ENCODE measurements at regions not wholly inside any gene's neighbourhood (a gene's known extent, or its start where the extent isn't known, plus 50 kb on each side); places are given as distances from the start of the nearest gene placed in this dataset.

- H3K4me3 ChIP-seq, result no peak overlapping the region
- intact Hi-C loops (cut with DNase I, micrococcal nuclease), result loop anchor here in 1 of 2 donors (10.0 kb wide), 1 partner anchor 184 kb away; the partner anchor contains the start of gene IGSF21
- H3K36me3 ChIP-seq (ENCODE audit: low read depth), result no peaks in the 10 kb centered on the region
- no peaks in the 10 kb centered on the region for H3K4me1 ChIP-seq (ENCODE audit: low read depth)
- H3K9me3 ChIP-seq, result no peaks in the 10 kb centered on the region
- no peak for TF ChIP-seq CTCF (IDR thresholded peaks at IDR 0.05)
- ATAC-seq (no peak), DNase-seq (no peak)
Measured at GRCh38 chr1:17920881-17921640, 165.9 kb downstream of the ACTL8 start.

DNA sequence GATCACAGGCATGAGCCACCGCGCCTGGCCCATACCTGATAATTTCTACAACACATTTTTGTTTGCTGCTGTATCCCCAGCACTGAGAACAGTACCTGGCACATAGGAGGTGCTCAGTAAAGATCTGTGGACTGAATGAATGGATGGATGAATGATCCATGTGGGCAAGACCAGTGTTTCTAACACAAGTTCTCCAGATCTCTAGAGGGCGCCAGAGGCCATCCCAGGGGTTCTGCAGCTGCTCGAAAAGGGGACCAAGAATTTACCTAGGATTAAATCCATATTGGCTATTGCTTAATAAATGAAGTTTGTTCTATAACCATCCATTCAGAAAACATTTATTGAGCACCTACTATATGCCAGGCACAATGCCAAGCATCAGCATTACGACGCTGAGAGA, 167.7 kb downstream of the ACTL8 start:
- DNase-seq (peak in 2 of 3 donors; percentile 57 to 76), ATAC-seq (peak; percentile 40)
- no peak overlapping the region for H3K4me3 ChIP-seq
- no peaks in the 10 kb centered on the region for H3K9me3 ChIP-seq
- no peaks in the 10 kb centered on the region for H3K4me1 ChIP-seq (ENCODE audit: low read depth)
- intact Hi-C loops (cut with DNase I, micrococcal nuclease), result loop anchor here in 1 of 2 donors (10.0 kb wide), 1 partner anchor 182 kb away; the partner anchor contains the start of gene IGSF21
- peak; percentile 16 for TF ChIP-seq CTCF (IDR thresholded peaks at IDR 0.05)
- H3K36me3 ChIP-seq (ENCODE audit: low read depth), result no peaks in the 10 kb centered on the region

GRCh38 chr1:17923666-17924065, 168.5 kb downstream of the ACTL8 start:
- ATAC-seq (no peak), DNase-seq (no peak)

GRCh38 chr1:17924578-17924977, 169.4 kb downstream of the ACTL8 start:
- ATAC-seq (no peak), DNase-seq (no peak)
- Histone ChIP-seq H3K4me3 (no peak overlapping the region), H3K4me1 (ENCODE audit: low read depth) (no peaks in the 10 kb centered on the region), H3K36me3 (ENCODE audit: low read depth) (no peaks in the 10 kb centered on the region), H3K9me3 (no peaks in the 10 kb centered on the region)
- intact Hi-C loops (cut with DNase I, micrococcal nuclease), result loop anchor here in 1 of 2 donors (10.0 kb wide), 1 partner anchor 180 kb away; the partner anchor contains the start of gene IGSF21
- TF ChIP-seq CTCF (IDR thresholded peaks at IDR 0.05), result no peak

More at GRCh38 chr1:17923666-17924065, 168.5 kb downstream of the ACTL8 start:
- TF ChIP-seq CTCF (IDR thresholded peaks at IDR 0.05), result no peak
- no peaks in the 10 kb centered on the region for H3K36me3 ChIP-seq (ENCODE audit: low read depth)
- no peaks in the 10 kb centered on the region for H3K4me1 ChIP-seq (ENCODE audit: low read depth)
- H3K9me3 ChIP-seq, result no peaks in the 10 kb centered on the region
- no peak overlapping the region for H3K4me3 ChIP-seq
- intact Hi-C loops (cut with DNase I, micrococcal nuclease), result loop anchor here in 1 of 2 donors (10.0 kb wide), 1 partner anchor 181 kb away; the partner anchor contains the start of gene IGSF21

DNA sequence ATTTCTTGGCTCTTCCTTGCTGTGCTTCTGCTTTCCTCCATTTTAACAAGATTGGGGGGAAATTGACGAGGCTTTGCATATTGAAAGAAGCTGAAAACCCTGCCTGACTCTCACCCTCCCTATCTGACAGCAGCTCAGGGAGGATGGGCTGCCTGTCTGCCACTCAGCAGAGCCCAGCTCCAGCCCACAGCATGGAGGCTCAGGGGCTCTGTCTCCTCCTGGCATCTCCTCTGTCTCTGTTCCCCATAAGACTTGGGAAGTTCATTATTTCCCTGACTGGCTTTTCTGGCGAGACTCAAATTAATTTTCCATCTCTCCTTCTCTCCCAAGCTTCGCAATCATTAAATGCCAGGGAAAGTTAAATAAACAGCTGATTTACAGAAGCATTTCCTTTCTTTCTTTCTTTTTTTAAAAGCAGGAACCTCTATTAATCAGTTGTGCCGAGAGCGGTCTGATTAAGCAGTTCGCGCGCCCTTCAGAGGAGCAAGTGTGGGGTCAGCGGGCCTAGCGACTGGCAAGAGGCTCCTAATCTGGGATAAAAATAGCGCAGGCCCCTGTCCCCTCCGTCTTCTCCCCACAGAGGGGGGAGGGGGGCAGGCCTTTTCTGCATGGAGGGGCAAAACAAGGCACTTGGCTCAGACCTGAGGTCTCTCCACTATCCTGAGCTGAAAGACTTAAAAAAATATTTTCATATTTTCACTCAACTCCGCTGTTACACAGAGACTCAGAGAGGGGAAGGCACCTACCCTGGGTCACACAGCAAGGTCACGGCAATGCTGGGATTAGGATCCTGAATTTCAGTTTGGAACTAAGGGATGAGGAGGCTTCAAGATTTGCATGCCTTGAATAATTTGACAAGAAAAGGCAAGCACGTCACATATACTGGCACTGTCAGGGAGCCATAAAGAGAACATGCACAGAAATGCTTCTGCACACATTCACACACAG, 170.4 kb downstream of the ACTL8 start:
- DNase-seq, result no peak
- no peaks in the 10 kb centered on the region for H3K36me3 ChIP-seq (ENCODE audit: low read depth)
- intact Hi-C loops (cut with DNase I, micrococcal nuclease), result loop anchor here in 1 of 2 donors (10.0 kb wide), 1 partner anchor 179 kb away; the partner anchor contains the start of gene IGSF21
- no peak for ATAC-seq
- no peaks in the 10 kb centered on the region for H3K4me1 ChIP-seq (ENCODE audit: low read depth)
- H3K9me3 ChIP-seq, result no peaks in the 10 kb centered on the region
- no peak for TF ChIP-seq CTCF (IDR thresholded peaks at IDR 0.05)
- no peak overlapping the region for H3K4me3 ChIP-seq
